GM18907 (cell line): ENCODE measurements at regions not wholly inside any gene's neighbourhood (a gene's known extent, or its start where the extent isn't known, plus 50 kb on each side); places are given as distances from the start of the nearest gene placed in this dataset.
"Not testable (repeated sequence)": the region's sequence is repeated elsewhere in the genome, so short reads cannot be mapped to it uniquely, and the experiment has no call there.

Source experiments
- ATAC-seq: cut with Tn5 transposase; IDR thresholded peaks from one replicate; pipeline ENCODE4 v1.9.1; 2021; ENCODE audit warnings: mild to moderate bottlenecking, moderate library complexity; ENCODE audit not compliant: unreplicated experiment

DNA sequence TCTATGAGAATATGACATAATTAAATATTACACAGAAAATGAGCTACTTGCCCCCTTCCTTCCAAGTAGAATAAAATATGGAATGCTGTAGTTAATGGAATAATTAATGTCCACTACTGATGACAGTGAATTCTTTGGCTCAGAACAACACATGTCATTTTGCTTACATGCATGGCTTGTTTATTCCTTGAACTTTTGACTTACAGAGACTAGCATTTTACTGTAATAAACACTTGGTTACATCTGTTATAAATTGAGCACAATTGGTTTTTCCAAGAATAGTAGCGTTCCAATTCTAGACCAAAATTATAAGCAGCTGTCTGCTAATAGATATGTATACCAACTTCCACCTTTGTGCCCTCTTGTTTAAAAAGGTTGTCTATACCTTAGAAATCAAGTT, 286.7 kb downstream of the OTUD1 start:
- no peak for ATAC-seq

DNA sequence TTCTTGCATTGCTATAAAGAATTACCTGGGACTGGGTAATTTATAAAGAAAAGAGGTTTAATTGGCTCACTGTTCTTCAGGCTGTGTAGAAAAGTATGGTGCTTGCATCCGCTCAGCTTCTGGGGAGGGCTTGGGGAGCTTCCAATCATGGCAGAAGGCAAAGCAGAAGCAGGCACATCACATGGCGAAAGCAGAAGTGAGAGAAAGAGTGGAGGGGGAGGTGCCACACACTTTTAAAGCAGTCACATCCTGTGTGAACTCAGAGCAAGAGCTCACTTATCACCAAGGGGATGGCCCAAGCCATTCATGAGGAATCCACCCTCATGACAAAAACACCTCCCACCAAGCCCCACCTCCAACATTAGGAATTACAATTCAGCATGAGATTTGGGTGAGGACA, 303.5 kb downstream of the OTUD1 start:
- peak; percentile 99 for ATAC-seq

DNA sequence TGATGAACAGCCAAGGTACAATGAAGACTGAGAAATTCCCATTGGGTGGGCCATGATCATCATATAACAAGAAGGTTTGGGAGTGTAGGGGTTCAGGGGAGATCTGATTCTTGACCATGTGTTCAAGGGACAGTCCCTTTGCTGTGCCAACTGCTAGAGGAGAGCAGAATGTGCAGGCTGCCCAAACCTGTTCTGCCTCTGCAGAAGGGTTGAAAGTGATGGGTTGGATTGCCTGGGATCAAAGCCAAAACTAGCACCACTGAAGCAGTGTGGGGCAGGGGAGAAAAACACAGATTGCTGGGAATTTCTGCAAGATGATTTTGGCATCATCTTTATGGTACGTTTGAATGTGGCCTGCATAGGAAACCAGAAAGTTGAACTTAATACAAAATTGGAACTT, 303.9 kb downstream of the OTUD1 start:
- ATAC-seq: peak; percentile 32

DNA sequence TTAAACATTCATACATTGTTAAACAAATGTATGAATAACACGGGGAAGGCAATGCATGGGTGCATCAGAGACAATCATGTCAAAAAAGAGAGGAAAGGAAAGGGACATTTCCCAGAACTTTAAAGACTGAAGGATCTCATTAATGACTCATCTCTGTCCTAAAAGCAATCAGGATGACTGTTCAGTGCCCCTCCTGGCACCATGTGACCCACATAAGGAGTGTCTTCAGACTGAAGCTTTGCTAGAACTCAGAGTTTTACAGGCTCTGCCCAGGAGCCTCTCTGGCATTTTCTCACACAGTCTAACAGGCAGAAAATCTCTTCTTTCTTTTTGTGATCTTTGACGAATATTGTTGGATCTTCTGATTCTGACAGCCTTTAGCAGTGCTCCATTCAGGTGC, 315.3 kb downstream of the OTUD1 start:
- ATAC-seq: peak; percentile 66

GRCh38 chr10:23754941-23755340, 316.1 kb downstream of the OTUD1 start:
- no peak for ATAC-seq

DNA sequence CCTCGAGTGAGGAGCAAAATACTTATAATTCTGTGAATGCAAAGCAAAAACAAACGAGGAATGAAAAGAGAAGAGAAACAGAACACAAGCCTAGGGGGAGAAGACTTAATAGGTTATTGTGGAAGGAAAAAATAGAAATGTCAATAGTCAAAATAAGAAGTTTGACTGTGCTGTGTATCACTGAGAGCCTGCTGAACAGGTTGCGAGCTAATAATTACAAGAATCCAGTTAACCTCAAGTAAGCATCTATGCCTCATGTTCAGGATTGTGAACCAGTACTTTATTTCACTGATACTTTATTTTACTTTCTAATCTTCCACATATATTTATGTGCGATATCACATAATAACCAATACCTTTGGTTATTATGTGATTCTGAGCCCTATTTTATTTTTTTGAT, 316.7 kb downstream of the OTUD1 start:
- no peak for ATAC-seq

GRCh38 chr10:23768281-23768680, 329.4 kb downstream of the OTUD1 start:
- ATAC-seq: no peak

GRCh38 chr10:23777153-23777552, 338.3 kb downstream of the OTUD1 start:
- no peak for ATAC-seq

- ATAC-seq: no peak
Observed at GRCh38 chr10:23779301-23779700, 340.4 kb downstream of the OTUD1 start.

DNA sequence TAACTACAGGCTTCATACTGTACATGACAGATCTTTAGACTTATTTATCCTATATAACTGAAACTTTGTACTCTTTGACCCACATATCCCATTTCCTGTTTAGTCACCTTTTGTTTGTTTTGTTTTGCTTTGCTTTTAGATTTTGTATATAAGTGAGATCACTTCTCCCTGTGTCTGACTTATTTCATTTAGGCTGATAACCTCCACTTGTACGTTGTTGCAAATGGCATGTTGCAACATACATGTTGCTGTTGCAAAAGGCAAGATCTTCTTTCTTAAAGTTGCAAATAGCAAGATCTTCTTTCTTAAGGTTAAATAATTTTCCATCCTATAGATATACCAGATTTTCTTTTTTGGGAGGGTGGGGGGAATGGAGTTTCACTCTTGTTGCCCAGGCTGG, 341.5 kb downstream of the OTUD1 start:
- ATAC-seq: no peak

DNA sequence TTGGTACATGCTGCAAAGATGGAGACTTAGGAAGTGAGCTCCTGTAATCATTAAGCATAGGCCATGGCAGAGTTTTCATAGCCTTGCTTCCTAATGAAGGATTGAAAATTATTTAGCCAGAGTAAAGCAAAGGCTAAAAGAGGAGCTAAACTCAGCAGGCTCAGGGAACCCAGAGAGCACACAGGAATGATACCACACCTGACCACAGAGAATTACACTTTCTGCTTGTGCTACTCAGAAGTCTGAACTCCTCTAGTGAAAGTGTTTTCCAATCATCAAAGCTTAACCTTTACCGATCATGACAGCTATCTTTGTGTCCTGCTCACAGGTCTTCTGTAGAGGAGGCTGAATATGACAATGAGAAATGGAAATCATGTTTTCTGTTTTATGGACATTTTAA, 347.7 kb downstream of the OTUD1 start:
- ATAC-seq: no peak

GRCh38 chr10:23793577-23793976, 354.7 kb downstream of the OTUD1 start:
- no peak for ATAC-seq

DNA sequence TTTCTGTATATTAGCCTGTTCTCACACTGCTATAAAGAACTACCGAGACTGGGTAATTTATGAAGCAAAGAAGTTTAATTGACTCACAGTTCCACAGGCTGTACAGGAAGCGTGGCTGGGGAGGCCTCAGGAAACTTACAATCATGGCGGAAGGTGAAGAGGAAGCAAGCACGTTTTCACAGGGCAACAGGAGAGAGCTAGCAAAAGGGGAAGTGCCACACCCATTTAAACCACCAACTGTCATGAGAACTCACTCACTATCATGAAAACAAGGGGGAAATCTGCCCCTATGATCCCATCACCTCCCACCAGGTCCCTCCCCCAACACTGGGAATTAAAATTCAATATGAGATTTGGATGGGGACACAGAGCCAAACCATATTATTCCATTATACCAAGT, 358.6 kb downstream of the OTUD1 start:
- not testable (repeated sequence) for ATAC-seq

- ATAC-seq: no peak
Observed at GRCh38 chr10:23804125-23804524, 365.2 kb downstream of the OTUD1 start.

GRCh38 chr10:23813687-23814086, 374.8 kb downstream of the OTUD1 start:
- ATAC-seq: no peak

DNA sequence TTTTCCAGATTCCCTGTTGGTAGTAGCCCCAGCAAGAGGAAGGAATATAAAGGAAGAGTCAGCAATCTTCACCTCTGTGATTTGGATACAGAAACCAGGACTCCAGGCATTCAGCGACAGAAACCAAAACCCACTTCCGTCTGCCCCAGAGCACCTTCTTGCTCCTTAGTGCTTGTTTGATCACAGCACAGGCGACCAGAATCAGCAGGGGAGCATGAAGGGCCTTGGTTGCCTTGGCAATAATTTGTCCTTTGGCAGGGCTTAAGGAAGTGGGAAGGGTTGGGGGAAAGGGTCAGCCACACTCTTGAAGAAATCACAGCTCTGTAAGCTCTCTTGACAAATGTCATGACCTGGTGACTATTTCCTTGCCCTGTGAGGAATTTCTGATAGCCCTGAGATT, 379.6 kb downstream of the OTUD1 start:
- ATAC-seq: no peak

GRCh38 chr10:23820792-23821191, 381.9 kb downstream of the OTUD1 start:
- no peak for ATAC-seq

DNA sequence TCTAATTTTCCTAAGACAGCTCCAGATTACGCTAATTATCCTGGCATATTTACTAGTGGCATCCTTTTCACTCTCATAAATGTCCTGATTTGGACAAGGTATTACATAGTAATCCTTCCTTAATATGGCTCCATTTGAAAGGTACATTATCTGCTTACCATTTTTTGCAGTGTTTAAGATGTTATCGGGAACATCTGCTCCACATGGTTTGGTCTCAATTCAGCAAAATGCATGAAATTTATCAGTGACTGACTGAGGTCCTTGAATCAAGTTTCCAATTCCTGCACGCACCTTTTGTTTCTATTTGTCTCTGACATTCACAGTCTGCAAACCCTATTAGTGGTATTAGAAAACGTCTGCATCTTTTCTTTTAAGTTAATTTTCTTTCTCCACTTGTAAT, 384.1 kb upstream of the KIAA1217 start:
- ATAC-seq: no peak

DNA sequence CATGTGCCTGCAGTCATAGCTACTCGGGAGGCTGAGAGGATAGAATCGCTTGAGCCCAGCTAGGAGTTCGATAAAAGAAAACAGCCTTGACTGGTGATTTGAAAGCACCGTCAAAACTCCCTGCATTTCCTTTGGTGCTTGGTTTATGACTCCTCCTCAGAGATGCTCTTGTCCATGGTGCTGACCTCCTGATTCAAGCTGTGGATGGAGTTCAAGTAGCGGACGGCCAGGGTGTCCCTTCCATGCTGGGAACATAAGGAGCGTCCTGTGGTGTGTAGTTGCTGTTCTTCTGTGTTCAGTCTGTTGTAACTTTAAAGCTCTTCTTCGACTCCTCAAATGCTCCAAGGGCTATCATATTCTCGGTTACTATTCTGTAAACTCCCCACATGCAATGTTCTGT, 382.5 kb upstream of the KIAA1217 start:
- ATAC-seq: no peak

- no peak for ATAC-seq
Observed at GRCh38 chr10:23829556-23829955, 379.4 kb upstream of the KIAA1217 start.

GRCh38 chr10:23834091-23834490, 374.8 kb upstream of the KIAA1217 start:
- ATAC-seq: no peak

DNA sequence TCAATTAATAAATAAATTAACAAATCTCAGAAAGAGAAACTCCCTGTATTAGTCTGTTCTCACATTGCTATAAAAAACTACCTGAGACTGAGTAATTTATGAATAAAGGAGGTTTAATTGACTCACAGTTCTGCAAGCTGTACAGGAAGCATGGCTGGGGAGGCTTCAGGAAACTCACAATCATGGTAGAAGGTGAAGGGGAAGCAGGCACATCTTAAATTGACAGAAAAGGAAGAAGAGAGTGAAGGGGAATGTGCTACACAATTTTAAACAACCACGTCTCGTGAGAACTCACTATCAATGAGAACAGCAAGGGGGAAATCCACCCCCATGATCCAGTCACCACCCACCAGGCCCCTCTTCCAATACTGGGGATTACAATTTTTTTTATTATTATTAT, 358.3 kb upstream of the KIAA1217 start:
- no peak for ATAC-seq

- ATAC-seq: no peak
Observed at GRCh38 chr10:23859598-23859997, 349.3 kb upstream of the KIAA1217 start.

- no peak for ATAC-seq
Observed at GRCh38 chr10:23864631-23865147, 344.2 kb upstream of the KIAA1217 start.
